H1 (cell line): ENCODE measurements at regions not wholly inside any gene's neighbourhood (a gene's known extent, or its start where the extent isn't known, plus 50 kb on each side); places are given as distances from the start of the nearest gene placed in this dataset.

Experiments
- CEBPB ChIP-seq: IDR thresholded peaks from 2 replicates; pipeline ENCODE4 v1.6.1; 2012; ENCODE audit warnings: low read depth, low read length
- CTCF ChIP-seq, 3 experiments: IDR thresholded peaks; 1 replicate in 2 of 3; 2 replicates in 1 of 3; pipeline versions ENCODE4 v1.5.1 to v1.6.1; 2011; ENCODE audit warnings: low read length in 3 of 3, mild to moderate bottlenecking in 3 of 3, inconsistent platforms in 2 of 3, low read depth in 1 of 3, moderate library complexity in 1 of 3; ENCODE audit not compliant: insufficient read depth in 1 of 3; ENCODE audit errors: control extremely low read depth in 1 of 3
- EGR1 ChIP-seq: IDR thresholded peaks from 2 replicates; pipeline ENCODE4 v1.6.1; 2011; ENCODE audit warnings: low read depth, low read length, borderline replicate concordance
- EP300 ChIP-seq, 2 experiments: IDR thresholded peaks; 1 replicate in 1 of 2; 2 replicates in 1 of 2; pipeline ENCODE4 v1.6.1; 2011 to 2012; ENCODE audit warnings: low read depth in 2 of 2, low read length in 2 of 2, mild to moderate bottlenecking in 2 of 2, borderline replicate concordance in 1 of 2, inconsistent platforms in 1 of 2, moderate library complexity in 1 of 2
- GTF2F1 ChIP-seq: IDR thresholded peaks from 2 replicates; pipeline ENCODE4 v1.6.1; 2012; ENCODE audit warnings: low read depth, low read length, improper control_type of control experiment, borderline replicate concordance
- JUN ChIP-seq: IDR thresholded peaks from 2 replicates; pipeline ENCODE4 v1.6.1; 2011; ENCODE audit warnings: low read depth, mild to moderate bottlenecking, improper control_type of control experiment, low read length
- KDM1A ChIP-seq: fragments of 200-600, 300-600 bp; sonication (generic); IDR thresholded peaks from 2 replicates; pipeline ENCODE4 v1.7.1; 2016; ENCODE audit warnings: mild to moderate bottlenecking, low read length, borderline replicate concordance
- MAFK ChIP-seq: IDR thresholded peaks from 2 replicates; pipeline ENCODE4 v1.6.1; 2012; ENCODE audit warnings: low read depth, mild to moderate bottlenecking, improper control_type of control experiment, low read length
- MAX ChIP-seq: IDR thresholded peaks from 2 replicates; pipeline ENCODE4 v1.6.1; 2012; ENCODE audit warnings: inconsistent platforms
- SIRT6 ChIP-seq: IDR thresholded peaks from one replicate; pipeline ENCODE4 v1.7.1; 2012; ENCODE audit warnings: low read length, inconsistent platforms
- SP1 ChIP-seq: IDR thresholded peaks from 2 replicates; pipeline ENCODE4 v1.6.1; 2011; ENCODE audit warnings: low read depth, low read length
- SUZ12 ChIP-seq: fragments of 200-600 bp; sonication (generic); IDR thresholded peaks from 2 replicates; pipeline ENCODE4 v1.6.1; 2012; ENCODE audit warnings: mild to moderate bottlenecking, inconsistent platforms, low read length, moderate library complexity, mixed read lengths
- TEAD4 ChIP-seq: IDR thresholded peaks from 2 replicates; pipeline ENCODE4 v1.6.1; 2012; ENCODE audit warnings: low read depth, low read length, inconsistent platforms, mixed read lengths
- USF2 ChIP-seq: IDR thresholded peaks from 2 replicates; pipeline ENCODE4 v1.6.1; 2011; ENCODE audit warnings: low read length, improper control_type of control experiment

GRCh38 chr2:145028101-145028920, 508.4 kb upstream of the ZEB2 start:
- TF ChIP-seq MAX (no peak), GTF2F1 (no peak), EGR1 (no peak), SIRT6 (no peak), TEAD4 (no peak), USF2 (no peak), CTCF (IDR thresholded peaks at IDR 0.05; ENCODE audit: control extremely low read depth in 1 of 3, insufficient read depth in 1 of 3, low read depth in 1 of 3, low read length in 3 of 3) (no peak), EP300 (IDR thresholded peaks at IDR 0.05; ENCODE audit: borderline replicate concordance in 1 of 2, low read depth in 2 of 2, low read length in 2 of 2) (no peak), JUN (no peak), KDM1A (no peak), CEBPB (no peak), SUZ12 (no peak), SP1 (no peak), MAFK (no peak)
